Activated CD4-positive, alpha-beta T cell treated with anti-CD3 and anti-CD28 coated beads, Interleukin-2, amount 10 ng/mL, durations not matched to agents 24 days and 14 days (primary cell): ENCODE measurements at regions not wholly inside any gene's neighbourhood (a gene's known extent, or its start where the extent isn't known, plus 50 kb on each side); places are given as distances from the start of the nearest gene placed in this dataset.

ENCODE experiments used
- DNase-seq: peaks from one replicate; pipeline ENCODE4 v3.0.0; 2022
- H3K27ac Mint-ChIP-seq: one replicate; pipeline ENCODE4 v1.8.0; 2022; ENCODE audit warnings: mild to moderate bottlenecking, mixed read lengths
- H3K27me3 Mint-ChIP-seq: one replicate; pipeline ENCODE4 v1.8.0; 2022; ENCODE audit warnings: mixed read lengths
- H3K36me3 Mint-ChIP-seq: one replicate; pipeline ENCODE4 v1.8.0; 2022; ENCODE audit warnings: low read depth, mild to moderate bottlenecking, mixed read lengths
- H3K4me1 Mint-ChIP-seq: one replicate; pipeline ENCODE4 v1.8.0; 2021; ENCODE audit warnings: mixed read lengths
- H3K4me3 Mint-ChIP-seq: one replicate; pipeline ENCODE4 v1.8.0; 2022; ENCODE audit warnings: mild to moderate bottlenecking, moderate library complexity, mixed read lengths
- H3K9me3 Mint-ChIP-seq: one replicate; pipeline ENCODE4 v1.8.0; 2021; ENCODE audit warnings: mixed read lengths
- intact Hi-C: fragments of 100-400 bp; cut with micrococcal nuclease; formaldehyde crosslinking; loops from one replicate; pipeline ENCODE4 v1.15.1; 2023

DNA sequence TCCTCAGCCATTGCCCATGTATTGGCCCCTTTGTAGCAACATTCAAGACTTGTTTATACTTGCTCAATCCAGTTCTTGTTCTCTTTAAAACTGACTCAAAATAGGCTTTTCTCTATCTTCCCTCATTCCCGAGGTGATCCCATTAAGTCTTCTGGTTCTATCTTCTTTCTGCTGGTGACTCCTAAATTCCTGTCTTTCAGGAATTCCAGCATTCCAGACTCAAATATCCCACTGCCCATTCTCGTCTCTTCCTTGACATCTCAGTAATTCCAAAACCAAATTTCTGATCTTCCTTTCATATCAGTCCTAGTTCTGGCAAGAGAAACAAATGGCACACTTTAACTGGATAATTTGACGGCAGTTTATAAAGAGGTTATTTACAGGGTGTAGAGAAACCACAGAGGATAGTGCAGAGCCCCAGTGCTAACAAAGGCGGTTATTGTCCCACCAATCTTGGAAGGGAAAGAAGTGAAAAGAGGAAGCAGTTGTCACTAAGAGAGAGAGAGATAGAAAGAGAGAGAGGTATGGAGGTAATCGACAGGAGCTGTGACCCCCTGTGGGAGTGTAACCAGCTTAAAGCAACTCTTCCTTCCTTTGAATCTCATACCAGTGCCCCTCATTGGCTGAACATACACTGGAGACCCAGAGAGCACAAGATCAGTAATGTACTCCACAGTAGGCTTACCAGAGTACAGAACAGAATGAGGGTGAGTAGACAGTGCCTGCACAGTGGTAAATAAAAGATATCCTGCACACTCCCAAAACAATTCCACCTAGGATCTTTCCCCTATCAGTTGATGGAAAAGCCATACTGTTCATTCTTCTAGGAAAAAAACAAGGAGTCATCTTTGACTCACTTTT is 177.6 kb upstream of the LMNTD1 start:
- Mint-ChIP-seq H3K4me3 (no peak overlapping the region), H3K27me3 (peaks cover 2% of the 10 kb centered on the region), H3K27ac (no peak overlapping the region), H3K4me1 (no peaks in the 10 kb centered on the region), H3K36me3 (no peaks in the 10 kb centered on the region), H3K9me3 (no peaks in the 10 kb centered on the region)
- intact Hi-C loops: no loop called here
- DNase-seq: no peak

DNA sequence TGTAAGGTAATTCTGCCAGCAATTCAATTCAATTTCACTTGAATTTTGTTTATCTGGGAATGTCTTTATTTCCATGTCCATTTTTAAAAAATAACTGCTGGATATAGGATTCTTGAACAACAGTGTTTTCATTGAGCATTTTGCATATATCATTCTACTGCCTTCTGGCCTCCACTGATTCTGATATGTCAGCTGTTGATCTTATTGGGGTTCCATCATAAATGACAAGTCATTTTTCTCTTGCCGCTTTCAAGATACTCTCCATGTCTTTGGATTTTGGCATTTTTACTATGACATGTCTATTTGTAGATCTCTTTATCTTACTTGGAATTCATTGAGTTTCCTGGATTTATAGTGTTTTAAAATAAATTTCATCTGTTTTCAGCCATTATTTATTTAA is 180.5 kb upstream of the LMNTD1 start:
- intact Hi-C loops: no loop called here
- H3K9me3 Mint-ChIP-seq: peaks cover 7% of the 10 kb centered on the region
- H3K4me3 Mint-ChIP-seq: no peak overlapping the region
- no peak for DNase-seq
- no peaks in the 10 kb centered on the region for H3K36me3 Mint-ChIP-seq
- no peaks in the 10 kb centered on the region for H3K4me1 Mint-ChIP-seq
- no peak overlapping the region for H3K27ac Mint-ChIP-seq
- peaks cover 2% of the 10 kb centered on the region for H3K27me3 Mint-ChIP-seq

DNA sequence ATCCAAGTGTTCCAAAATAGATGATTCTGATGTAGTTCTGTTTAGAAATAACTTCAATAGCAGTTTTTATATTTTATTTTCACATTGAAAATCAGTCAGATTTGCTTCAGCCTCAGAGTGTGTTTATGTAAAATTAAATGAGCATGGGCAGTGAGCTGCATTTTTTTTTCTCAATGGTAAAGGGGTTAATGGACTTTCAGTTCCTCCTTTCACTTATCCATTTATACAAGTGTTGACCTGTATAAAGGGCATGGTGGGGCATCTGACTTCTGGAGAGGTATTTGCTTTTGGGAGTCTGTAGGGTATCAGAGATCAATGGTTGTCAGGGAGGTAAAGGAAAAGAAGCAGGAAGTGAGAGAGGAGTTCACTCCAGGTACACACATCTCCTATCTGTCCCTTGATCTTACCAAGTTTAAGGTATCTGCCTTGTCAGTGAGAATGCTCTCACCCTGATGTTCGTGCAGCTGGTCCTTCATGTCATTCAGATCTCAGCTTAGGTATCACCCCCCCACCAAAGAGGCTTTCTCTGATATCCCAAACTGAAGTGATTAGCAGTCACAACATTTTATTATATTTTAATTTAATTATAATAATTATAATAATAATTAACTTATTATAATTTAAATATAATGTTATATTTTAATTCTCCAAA is 181.6 kb upstream of the LMNTD1 start:
- H3K9me3 Mint-ChIP-seq: peaks cover 7% of the 10 kb centered on the region
- H3K4me3 Mint-ChIP-seq: no peak overlapping the region
- intact Hi-C loops: no loop called here
- peaks cover 2% of the 10 kb centered on the region for H3K27me3 Mint-ChIP-seq
- no peaks in the 10 kb centered on the region for H3K36me3 Mint-ChIP-seq
- no peaks in the 10 kb centered on the region for H3K4me1 Mint-ChIP-seq
- H3K27ac Mint-ChIP-seq: no peak overlapping the region
- no peak for DNase-seq

DNA sequence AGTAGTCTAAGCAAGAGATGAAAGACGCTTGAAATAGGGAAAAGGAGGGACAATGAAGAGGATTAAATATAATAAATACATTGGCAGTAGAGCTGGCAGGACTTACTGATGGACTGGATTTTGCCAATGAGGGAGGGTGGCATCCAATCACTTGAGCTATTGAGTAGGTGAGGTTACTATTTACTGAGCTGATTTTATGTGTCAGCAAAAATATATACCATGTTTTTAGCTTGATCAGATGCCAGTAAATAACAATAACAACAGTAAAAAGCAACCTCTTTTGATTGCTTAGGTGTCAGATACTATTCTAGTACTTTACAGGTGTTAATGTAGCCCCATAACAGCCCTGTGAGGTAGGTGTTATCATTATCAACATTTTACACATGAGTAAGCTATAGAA is 187.5 kb upstream of the LMNTD1 start:
- Mint-ChIP-seq H3K4me1 (no peaks in the 10 kb centered on the region), H3K9me3 (peaks cover 7% of the 10 kb centered on the region), H3K4me3 (no peak overlapping the region), H3K36me3 (no peaks in the 10 kb centered on the region), H3K27ac (no peak overlapping the region), H3K27me3 (no peaks in the 10 kb centered on the region)
- DNase-seq: no peak
- intact Hi-C loops: no loop called here

DNA sequence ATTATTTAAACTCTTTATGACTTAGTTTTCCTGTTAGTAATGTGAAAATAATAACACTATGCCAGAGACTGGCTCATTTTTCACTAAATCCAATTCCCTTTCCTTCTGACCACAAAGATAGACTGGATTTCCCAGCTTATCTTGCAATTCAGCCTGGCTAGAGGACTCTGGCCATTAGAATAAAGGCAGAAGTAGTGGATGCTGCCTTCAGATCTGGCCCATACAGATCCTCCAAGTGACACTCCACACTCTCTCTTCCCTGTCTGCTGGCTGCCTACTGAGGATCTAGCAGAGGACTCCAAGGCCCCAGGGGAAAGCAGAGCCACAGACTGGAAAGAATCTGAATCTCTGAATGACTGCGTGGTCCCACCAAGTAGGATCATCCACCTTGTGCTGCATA is 188.8 kb upstream of the LMNTD1 start:
- no peaks in the 10 kb centered on the region for H3K27me3 Mint-ChIP-seq
- H3K4me1 Mint-ChIP-seq: no peaks in the 10 kb centered on the region
- H3K36me3 Mint-ChIP-seq: no peaks in the 10 kb centered on the region
- intact Hi-C loops: no loop called here
- no peak for DNase-seq
- no peak overlapping the region for H3K27ac Mint-ChIP-seq
- H3K9me3 Mint-ChIP-seq: peaks cover 7% of the 10 kb centered on the region
- no peak overlapping the region for H3K4me3 Mint-ChIP-seq

DNA sequence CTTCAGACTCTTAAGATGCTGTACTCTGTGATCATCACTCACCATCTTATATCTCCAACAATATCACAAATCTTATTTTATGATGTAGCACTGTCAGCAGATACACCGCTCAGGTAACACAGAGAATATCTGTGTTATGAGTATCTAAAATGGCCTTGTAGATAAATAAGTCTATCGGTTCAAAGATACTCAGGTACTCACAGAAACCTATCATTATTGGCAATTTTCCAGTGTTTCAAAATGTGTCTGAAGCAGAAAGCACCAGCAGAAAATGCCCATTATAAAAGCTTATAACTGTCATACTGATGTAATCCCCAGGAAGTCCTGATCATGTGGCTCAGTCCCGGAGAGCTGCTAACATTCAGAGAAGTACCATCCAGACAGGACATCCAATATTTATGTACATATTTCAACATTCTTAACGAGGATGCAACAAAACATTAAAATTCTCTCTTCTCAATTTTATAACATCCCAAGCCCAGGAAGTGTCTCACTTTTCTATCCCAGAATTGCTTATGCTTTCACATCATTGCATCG is 190.7 kb upstream of the LMNTD1 start:
- no peaks in the 10 kb centered on the region for H3K9me3 Mint-ChIP-seq
- no peak for DNase-seq
- no peak overlapping the region for H3K4me3 Mint-ChIP-seq
- H3K36me3 Mint-ChIP-seq: no peaks in the 10 kb centered on the region
- H3K27me3 Mint-ChIP-seq: peaks cover 6% of the 10 kb centered on the region
- no peaks in the 10 kb centered on the region for H3K4me1 Mint-ChIP-seq
- intact Hi-C loops: no loop called here
- no peak overlapping the region for H3K27ac Mint-ChIP-seq

DNA sequence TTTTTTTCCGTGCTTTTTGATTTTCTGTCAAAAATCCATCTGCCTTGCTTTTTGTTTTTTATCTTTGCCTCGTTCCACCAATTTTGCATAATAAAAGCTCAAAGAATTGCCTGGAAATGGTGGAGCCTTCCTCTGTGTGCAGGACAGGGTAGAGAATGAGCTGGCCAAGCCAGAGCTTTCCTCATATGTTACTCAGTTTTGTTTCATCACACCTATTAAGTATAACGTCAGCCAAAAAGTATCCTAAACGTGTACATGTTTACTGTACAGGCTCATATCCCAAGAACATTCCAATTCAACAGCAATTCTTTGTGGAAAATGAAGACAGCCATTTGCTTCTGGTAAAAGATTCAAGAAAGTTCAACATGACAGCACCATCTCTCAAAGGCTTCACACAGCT is 191.2 kb upstream of the LMNTD1 start:
- Mint-ChIP-seq H3K36me3 (no peaks in the 10 kb centered on the region), H3K27me3 (peaks cover 7% of the 10 kb centered on the region), H3K4me1 (no peaks in the 10 kb centered on the region), H3K9me3 (no peaks in the 10 kb centered on the region), H3K27ac (no peak overlapping the region), H3K4me3 (no peak overlapping the region)
- DNase-seq: no peak
- intact Hi-C loops: no loop called here

DNA sequence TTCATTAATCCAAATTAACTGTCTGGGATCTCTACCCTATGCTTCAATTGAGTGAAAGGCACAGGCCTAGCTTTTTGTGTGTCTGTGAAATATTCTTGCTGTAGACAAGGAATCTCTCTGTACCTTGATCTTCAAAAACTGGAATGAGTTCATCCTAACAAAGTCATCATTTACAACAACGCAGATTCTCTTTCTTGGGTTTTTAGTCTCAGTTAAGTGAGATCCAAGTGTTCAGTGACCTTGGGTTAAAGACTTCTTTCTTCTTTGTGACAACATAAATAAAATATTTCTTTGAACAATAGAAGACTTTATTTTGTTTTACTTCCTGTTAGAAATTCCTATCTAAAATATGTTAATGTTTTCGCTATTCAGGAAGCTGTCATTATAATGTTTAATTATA is 192.2 kb upstream of the LMNTD1 start:
- intact Hi-C loops: no loop called here
- DNase-seq: no peak
- Mint-ChIP-seq H3K27ac (no peak overlapping the region), H3K36me3 (no peaks in the 10 kb centered on the region), H3K4me1 (no peaks in the 10 kb centered on the region), H3K27me3 (peaks cover 7% of the 10 kb centered on the region), H3K4me3 (no peak overlapping the region), H3K9me3 (no peaks in the 10 kb centered on the region)

DNA sequence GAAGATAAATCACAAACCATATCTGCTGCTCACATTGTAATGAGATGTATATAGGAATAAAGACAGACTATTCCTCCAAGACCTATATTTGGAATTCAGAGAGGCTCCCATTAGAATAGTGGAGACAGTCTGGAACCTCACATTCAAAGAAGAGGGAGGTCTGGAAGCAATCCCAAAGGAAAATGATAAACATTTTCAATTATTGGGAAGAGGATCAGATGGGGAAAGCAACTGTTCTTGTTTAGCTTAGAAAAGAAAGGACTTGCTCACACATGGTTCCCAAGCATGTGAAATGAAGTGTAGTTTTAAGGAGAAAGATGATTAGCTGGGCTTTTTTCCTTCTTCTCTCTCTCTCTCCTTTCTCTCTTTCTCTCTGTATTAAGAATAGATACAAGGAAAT is 193.0 kb upstream of the LMNTD1 start:
- Mint-ChIP-seq H3K27ac (no peak overlapping the region), H3K36me3 (no peaks in the 10 kb centered on the region), H3K4me3 (no peak overlapping the region), H3K4me1 (no peaks in the 10 kb centered on the region), H3K9me3 (no peaks in the 10 kb centered on the region), H3K27me3 (peaks cover 7% of the 10 kb centered on the region)
- no peak for DNase-seq
- intact Hi-C loops: no loop called here

DNA sequence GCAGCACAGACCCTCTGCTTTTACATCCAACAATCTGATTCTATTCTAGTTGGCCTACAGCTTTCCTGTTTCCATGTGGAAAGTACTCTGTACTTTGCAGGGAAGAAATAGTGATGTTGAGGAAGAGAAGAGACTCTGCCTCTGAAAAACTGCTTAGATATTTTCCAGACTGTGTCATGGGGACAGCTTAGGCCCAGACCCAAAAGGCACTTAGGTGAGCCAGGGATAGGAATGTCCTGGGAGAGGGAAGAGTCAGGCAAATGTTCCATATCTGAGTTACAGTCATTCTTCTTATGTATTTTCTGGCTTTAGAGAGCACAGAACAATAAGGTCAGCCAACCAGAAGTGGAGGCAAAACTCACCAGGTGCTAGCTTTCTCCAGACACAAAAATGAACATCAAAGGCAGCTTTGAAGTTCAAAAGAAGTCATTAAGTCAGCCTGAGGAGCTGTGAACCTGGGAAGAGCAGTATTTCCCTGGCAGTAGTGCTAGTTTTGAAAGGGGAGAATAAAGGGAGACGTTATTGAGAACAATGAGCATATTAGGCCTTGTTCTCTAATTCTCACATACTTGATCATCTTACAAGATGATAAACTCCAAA is 199.7 kb upstream of the LMNTD1 start:
- intact Hi-C loops: no loop called here
- no peak for DNase-seq
- Mint-ChIP-seq H3K9me3 (no peaks in the 10 kb centered on the region), H3K4me3 (no peak overlapping the region), H3K27me3 (peaks cover 9% of the 10 kb centered on the region), H3K36me3 (no peaks in the 10 kb centered on the region), H3K4me1 (no peaks in the 10 kb centered on the region), H3K27ac (no peak overlapping the region)

DNA sequence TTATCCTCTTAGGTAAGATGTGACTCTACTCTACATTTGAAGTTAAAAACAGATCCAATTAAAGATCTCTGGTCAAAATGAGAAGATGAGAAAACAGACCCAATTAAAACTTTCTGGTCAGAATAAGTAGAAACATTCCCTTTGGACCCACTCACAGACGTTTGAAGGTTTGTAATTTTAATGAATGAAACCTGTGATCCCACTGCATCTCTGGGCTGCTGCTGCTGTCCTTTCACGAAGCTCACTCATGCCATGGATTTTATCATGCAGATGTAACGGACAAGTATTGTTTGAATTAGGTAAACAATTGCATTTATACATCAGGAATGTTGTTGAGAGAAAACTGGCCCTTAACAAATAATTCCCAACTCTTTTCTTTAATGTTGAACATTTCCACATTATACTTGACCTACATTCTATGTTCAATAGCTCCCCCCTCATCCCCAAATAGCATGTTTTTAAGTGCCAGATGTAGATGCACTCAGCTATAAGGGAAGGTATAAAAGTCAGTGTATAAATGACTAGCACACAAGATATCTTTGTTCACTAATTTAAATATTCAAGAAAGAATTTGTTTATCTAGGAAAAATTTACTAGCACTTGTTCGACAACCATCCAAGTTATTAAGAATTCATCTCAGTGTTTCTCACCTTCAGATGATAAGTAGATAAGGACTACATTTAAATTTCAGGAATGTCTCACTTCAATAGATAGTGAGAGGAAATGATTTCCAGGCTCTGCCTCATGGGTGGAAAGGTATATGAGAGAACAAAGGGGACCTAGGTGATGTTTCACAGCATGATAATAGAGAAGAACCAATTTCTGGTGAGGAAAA is 202.3 kb upstream of the LMNTD1 start:
- intact Hi-C loops: no loop called here
- H3K4me1 Mint-ChIP-seq: no peaks in the 10 kb centered on the region
- DNase-seq: no peak
- peaks cover 4% of the 10 kb centered on the region for H3K27me3 Mint-ChIP-seq
- H3K9me3 Mint-ChIP-seq: no peaks in the 10 kb centered on the region
- H3K27ac Mint-ChIP-seq: no peak overlapping the region
- no peaks in the 10 kb centered on the region for H3K36me3 Mint-ChIP-seq
- no peak overlapping the region for H3K4me3 Mint-ChIP-seq

DNA sequence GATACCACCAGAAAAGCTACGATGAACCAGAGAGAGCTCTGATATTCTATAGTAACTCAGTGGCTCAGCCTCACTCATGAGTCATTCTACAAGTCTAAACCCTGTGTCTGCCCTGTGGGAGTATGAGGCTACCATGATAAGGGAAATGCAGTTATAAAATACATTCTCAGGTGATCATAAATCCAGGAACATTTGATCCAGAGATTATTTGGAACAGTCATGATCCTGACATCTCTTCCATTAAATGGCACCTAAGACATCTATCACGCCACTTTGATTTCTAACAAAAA is 202.6 kb upstream of the RASSF8 start:
- H3K27ac Mint-ChIP-seq: no peak overlapping the region
- no peak overlapping the region for H3K4me3 Mint-ChIP-seq
- H3K4me1 Mint-ChIP-seq: no peaks in the 10 kb centered on the region
- DNase-seq: no peak
- peaks cover 4% of the 10 kb centered on the region for H3K27me3 Mint-ChIP-seq
- no peaks in the 10 kb centered on the region for H3K36me3 Mint-ChIP-seq
- intact Hi-C loops: no loop called here
- H3K9me3 Mint-ChIP-seq: no peaks in the 10 kb centered on the region

DNA sequence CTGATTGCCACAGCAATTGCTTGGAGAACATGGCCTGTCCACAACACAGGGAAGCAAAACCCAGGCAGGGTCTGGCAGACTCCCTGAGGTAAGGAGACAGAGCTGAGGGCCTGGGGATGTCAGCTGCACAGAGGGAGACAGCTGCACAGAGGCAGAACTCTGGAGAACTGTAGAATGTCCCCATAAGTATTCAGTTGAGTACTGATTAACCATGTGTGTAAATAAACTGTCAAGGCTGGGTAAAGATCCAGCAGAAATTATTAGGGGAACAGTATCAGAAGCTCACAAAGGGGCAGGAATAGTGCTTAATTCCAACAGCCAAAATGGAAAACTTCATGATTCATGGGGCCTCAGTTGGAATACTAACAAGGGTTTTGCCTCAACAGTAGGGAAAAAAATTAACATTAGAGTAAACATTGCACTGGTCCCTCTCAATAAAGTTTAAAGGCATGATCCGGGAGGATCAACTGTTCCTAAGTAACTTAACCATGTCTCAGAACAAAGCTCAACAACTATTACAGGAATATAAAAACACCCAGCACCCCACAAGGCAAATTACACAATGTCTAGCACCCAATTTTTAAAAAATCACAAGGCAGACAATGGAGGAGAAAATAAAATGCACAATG is 201.3 kb upstream of the RASSF8 start:
- no peak for DNase-seq
- Mint-ChIP-seq H3K9me3 (no peaks in the 10 kb centered on the region), H3K27ac (no peak overlapping the region), H3K27me3 (peaks cover 4% of the 10 kb centered on the region), H3K4me1 (no peaks in the 10 kb centered on the region), H3K36me3 (no peaks in the 10 kb centered on the region), H3K4me3 (no peak overlapping the region)
- intact Hi-C loops: no loop called here
